Jurkat, Clone E6-1 (cell line): ENCODE measurements at regions not wholly inside any gene's neighbourhood (a gene's known extent, or its start where the extent isn't known, plus 50 kb on each side); places are given as distances from the start of the nearest gene placed in this dataset.
"Not testable (repeated sequence)": the region's sequence is repeated elsewhere in the genome, so short reads cannot be mapped to it uniquely, and the experiment has no call there.

Experiments
- DNase-seq: peaks from one replicate; pipeline ENCODE4 v3.0.0-alpha.2; 2011; ENCODE audit warnings: low read depth, low spot score
- H3K4me3 ChIP-seq: 2 replicates; pipeline ENCODE4 v1.5.1; 2011; ENCODE audit warnings: mild to moderate bottlenecking, low read length, control low read depth, moderate library complexity

- DNase-seq: no peak
- H3K4me3 ChIP-seq: no peak overlapping the region
These were observed 993.7 kb upstream of the AUTS2 start for GRCh38 chr7:68604541-68604940.

DNA sequence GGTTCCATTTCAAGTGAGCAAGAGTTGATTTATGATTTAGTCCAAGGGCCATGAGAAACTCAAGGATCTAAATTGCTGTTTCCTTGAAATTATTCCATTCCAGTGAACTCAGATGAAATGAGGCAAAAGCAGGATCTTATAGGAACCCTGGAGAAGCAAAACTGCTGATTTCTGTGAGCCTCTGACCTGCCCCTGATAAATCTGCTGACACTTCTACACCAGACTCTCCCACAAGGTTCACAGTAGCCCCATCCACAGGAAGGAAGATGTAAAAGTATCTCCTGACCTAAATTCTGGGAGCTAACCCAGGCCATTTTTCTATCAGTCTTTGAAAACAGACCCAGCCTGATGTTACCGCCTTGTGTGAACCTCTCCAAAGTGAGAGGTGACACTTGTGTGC lies 987.6 kb upstream of the AUTS2 start:
- H3K4me3 ChIP-seq: no peak overlapping the region
- DNase-seq: no peak

DNA sequence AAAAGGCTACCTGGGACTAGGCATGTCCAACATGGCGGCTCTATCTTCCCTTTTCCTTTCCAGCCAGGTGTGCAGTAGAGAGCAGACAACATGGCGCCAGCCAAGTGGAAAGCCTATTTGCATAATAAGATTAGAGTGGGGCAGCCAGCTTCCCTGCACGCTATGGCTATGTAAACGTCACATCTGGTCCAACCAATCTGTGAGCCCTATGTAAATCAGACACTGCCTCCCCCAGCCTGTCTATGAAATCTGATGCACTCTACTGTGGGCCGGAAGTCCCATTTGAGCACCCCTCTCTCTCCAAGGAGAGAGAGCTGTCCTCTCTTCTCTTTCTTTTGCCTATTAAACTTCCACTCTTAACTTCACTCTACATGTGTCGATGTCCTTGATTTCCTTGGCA lies 984.9 kb upstream of the AUTS2 start:
- H3K4me3 ChIP-seq: no peak overlapping the region
- no peak for DNase-seq

- no peak overlapping the region for H3K4me3 ChIP-seq
- DNase-seq: no peak
These were observed 984.4 kb upstream of the AUTS2 start for GRCh38 chr7:68613897-68614296.

- no peak for DNase-seq
- H3K4me3 ChIP-seq: no peak overlapping the region
These were observed 978.7 kb upstream of the AUTS2 start for GRCh38 chr7:68619526-68619925.

GRCh38 chr7:68622500-68622899 lies 975.8 kb upstream of the AUTS2 start:
- DNase-seq: no peak
- H3K4me3 ChIP-seq: no peak overlapping the region

DNA sequence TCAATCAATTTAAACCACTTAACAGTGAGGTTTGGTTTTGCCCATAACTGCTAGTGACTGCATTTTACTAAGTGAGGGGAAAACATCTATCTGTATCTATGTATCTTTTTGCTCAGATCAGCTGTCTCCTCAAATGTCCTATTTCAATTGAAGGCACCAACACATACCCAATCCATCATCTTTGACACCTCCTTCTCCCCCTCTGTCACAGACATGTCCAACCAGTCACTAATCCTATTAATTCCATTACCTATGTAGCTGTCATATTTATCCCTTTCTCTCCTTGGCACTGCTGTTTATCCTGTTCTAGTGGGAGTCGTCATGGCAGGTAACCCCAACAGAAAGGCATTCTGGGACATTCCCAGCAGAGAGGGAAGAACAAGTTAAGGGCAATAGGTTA lies 975.2 kb upstream of the AUTS2 start:
- DNase-seq: no peak
- no peak overlapping the region for H3K4me3 ChIP-seq

GRCh38 chr7:68627247-68627864 lies 970.9 kb upstream of the AUTS2 start:
- DNase-seq: no peak
- H3K4me3 ChIP-seq: no peak overlapping the region

DNA sequence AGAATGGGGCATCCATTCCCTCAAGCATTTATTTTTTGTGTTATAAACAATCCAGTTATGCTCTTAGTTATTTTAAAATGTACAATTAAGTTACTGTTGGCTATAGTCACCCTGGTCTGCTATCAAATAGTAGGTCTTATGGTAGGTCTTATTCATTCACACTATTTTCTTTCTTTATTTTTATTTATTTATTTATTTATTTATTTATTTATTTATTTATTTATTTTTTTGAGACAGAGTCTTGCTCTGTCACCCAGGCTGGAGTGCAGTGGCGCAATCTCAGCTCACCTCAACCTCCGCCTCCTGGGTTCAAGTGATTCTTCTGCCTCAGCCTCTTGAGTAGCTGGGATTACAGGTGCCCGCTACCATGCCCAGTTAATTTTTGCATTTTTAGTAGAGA lies 967.4 kb upstream of the AUTS2 start:
- not testable (repeated sequence) for H3K4me3 ChIP-seq, DNase-seq

DNA sequence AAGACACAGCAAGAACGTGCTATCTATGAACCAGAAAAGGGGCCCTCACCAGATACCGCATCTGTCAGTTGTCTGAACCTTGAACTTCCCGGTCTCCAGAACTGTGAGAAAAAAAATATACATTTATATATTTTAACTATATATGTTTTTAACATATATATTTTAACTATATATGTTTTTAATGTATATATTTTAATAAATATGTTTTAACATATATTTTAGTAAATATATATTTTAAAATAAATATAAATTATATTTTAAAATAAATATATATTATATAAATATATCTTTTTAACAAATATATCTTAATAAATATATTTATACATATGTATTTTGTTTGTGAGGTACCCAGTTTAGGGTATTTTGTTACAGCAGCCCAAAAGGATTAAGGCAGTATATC lies 958.2 kb upstream of the AUTS2 start:
- H3K4me3 ChIP-seq: no peak overlapping the region
- no peak for DNase-seq

- DNase-seq: no peak
- H3K4me3 ChIP-seq: no peak overlapping the region
These were observed 955.5 kb upstream of the AUTS2 start for GRCh38 chr7:68642727-68643126.

DNA sequence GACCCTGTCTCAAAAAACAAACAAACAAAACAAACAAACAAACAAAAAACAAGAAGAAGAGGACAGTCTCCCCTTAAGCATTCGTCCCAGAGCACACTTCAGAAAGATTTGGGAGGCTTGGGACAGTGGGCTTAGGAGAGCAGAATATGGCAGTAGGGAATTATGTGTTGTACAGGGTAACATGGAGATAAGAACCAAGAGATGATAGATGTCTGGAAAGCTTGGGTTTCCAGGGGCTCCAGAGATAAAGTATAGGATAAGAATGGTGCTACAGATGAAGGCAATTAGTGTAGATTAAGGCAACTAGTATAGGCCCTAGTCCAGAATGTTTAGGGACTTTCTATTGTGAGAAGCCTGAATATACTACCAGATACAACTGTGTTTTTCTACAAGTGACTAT lies 934.9 kb upstream of the AUTS2 start:
- H3K4me3 ChIP-seq: no peak overlapping the region
- no peak for DNase-seq

DNA sequence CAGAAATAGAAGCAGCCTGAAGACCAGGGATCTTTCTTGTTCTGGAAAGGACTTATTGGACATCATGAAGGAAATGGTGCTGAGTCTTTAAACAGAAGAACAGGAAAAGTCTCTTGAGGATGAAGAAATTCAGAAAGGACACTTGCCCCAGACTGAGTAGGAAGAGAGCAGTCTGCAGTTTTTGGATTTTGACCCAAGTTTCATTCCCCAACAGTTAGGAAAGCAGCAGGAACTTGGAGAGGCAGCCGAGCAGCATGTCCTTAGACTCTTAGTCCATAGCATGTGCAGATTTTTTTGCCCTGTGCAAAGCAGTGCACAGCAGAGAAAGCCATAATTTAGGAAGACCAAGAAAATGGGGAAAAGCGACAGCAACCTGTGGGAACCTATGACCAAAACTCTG lies 927.2 kb upstream of the AUTS2 start:
- DNase-seq: no peak
- H3K4me3 ChIP-seq: no peak overlapping the region

GRCh38 chr7:68671671-68672070 lies 926.6 kb upstream of the AUTS2 start:
- H3K4me3 ChIP-seq: no peak overlapping the region
- no peak for DNase-seq

GRCh38 chr7:68674826-68675225 lies 923.4 kb upstream of the AUTS2 start:
- no peak overlapping the region for H3K4me3 ChIP-seq
- no peak for DNase-seq

- no peak overlapping the region for H3K4me3 ChIP-seq
- no peak for DNase-seq
These were observed 921.3 kb upstream of the AUTS2 start for GRCh38 chr7:68676813-68677535.

DNA sequence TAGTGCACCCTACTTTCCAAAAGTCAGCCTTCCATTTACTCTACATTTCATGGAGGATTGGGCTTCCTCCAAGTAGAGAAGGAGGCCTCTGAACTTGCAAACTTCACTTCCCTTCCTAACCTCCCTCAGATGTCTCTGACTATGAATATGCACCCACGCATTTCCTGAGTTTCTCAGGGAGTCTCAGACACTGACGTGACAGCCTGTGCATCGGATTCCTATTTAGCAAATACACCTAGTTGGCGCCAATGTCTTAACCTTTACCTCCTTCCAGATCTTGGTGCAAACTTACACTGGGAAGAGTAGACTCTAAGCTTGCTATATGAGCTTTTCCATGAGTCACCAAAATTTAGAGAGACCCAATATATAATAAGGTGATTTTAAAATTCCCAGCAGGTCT lies 920.1 kb upstream of the AUTS2 start:
- no peak overlapping the region for H3K4me3 ChIP-seq
- DNase-seq: no peak

DNA sequence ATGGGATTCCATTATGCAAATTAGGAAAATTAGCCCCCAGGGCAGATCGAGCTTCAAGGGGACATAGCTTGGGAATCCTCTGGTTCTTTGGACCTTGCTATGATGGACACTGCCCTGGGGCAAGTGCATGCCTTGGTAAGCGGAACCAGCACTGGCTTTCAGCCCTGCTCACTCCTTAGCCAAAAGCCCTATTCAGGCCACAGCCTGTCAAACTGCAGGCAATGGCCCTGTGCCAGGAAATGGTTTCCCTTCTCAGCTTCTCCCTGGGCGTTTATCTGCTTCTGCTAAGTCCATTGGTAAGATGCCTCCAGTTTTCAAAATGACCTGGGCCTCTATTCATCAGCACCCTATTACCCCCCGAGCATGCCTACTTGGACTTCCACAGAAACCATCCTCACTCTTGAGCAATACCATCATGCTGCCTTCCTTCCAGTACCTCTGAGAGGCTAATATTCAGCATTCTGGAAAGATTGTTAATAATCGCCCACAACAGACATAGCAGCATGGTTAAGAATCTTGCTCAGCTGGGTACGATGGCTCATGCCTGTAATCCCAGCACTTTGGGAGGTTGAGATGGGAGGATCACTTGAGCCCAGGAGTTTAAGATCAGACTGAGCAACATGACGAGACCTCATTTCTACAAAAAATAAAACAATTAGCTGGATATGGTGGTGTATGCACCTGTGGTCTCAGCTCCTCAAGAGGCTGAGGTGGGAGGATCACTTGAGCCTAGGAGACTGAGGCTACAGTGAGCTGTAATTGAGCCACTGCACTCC lies 918.6 kb upstream of the AUTS2 start:
- no peak overlapping the region for H3K4me3 ChIP-seq
- DNase-seq: no peak

GRCh38 chr7:68680235-68680872 lies 917.9 kb upstream of the AUTS2 start:
- H3K4me3 ChIP-seq: no peak overlapping the region
- DNase-seq: no peak

- H3K4me3 ChIP-seq: no peak overlapping the region
- no peak for DNase-seq
These were observed 915.4 kb upstream of the AUTS2 start for GRCh38 chr7:68682910-68683309.
